NCI-H774 (cell line): ENCODE measurements at regions not wholly inside any gene's neighbourhood (a gene's known extent, or its start where the extent isn't known, plus 50 kb on each side); places are given as distances from the start of the nearest gene placed in this dataset.

Experiments
- DNase-seq: peaks from one replicate; lab custom pipeline; 2025; lab: John Stamatoyannopoulos, UW

GRCh38 chr20:60213126-60213893 is 255.1 kb downstream of the CDH26 start:
- no peak for DNase-seq

GRCh38 chr20:60214901-60215815 is 256.9 kb downstream of the CDH26 start:
- DNase-seq: no peak

GRCh38 chr20:60215816-60216730 is 257.9 kb downstream of the CDH26 start:
- DNase-seq: no peak

- DNase-seq: no peak
Observed at GRCh38 chr20:60219231-60219630, 261.0 kb downstream of the CDH26 start.

- DNase-seq: no peak
Observed at GRCh38 chr20:60219984-60220562, 261.9 kb downstream of the CDH26 start.

- DNase-seq: no peak
Observed at GRCh38 chr20:60220706-60221105, 262.5 kb downstream of the CDH26 start.

GRCh38 chr20:60221593-60221992 is 263.4 kb downstream of the CDH26 start:
- no peak for DNase-seq

- no peak for DNase-seq
Observed at GRCh38 chr20:60222497-60222896, 264.3 kb downstream of the CDH26 start.

GRCh38 chr20:60223174-60223573 is 265.0 kb downstream of the CDH26 start:
- no peak for DNase-seq

- DNase-seq: no peak
Observed at GRCh38 chr20:60224914-60225313, 266.7 kb downstream of the CDH26 start.

- no peak for DNase-seq
Observed at GRCh38 chr20:60228255-60228654, 270.0 kb downstream of the CDH26 start.

GRCh38 chr20:60232380-60232779 is 274.2 kb downstream of the CDH26 start:
- no peak for DNase-seq

GRCh38 chr20:60233018-60233630 is 274.9 kb downstream of the CDH26 start:
- DNase-seq: no peak

- DNase-seq: no peak
Observed at GRCh38 chr20:60236613-60237012, 278.4 kb downstream of the CDH26 start.

- no peak for DNase-seq
Observed at GRCh38 chr20:60237981-60238380, 279.8 kb downstream of the CDH26 start.

- DNase-seq: no peak
Observed at GRCh38 chr20:60238992-60239660, 280.9 kb downstream of the CDH26 start.

GRCh38 chr20:60239956-60240355 is 281.7 kb downstream of the CDH26 start:
- no peak for DNase-seq

- no peak for DNase-seq
Observed at GRCh38 chr20:60240415-60240814, 282.2 kb downstream of the CDH26 start.

GRCh38 chr20:60240986-60241385 is 282.8 kb downstream of the CDH26 start:
- DNase-seq: no peak

GRCh38 chr20:60242836-60243505 is 284.7 kb downstream of the CDH26 start:
- no peak for DNase-seq
